Pancreas (tissue), 10 donors: ENCODE measurements at regions not wholly inside any gene's neighbourhood (a gene's known extent, or its start where the extent isn't known, plus 50 kb on each side); places are given as distances from the start of the nearest gene placed in this dataset.

Experiments used
- ATAC-seq, 4 donors: fragments of 200-7000 bp; cut with Tn5 transposase; one replicate each; pipeline versions ENCODE4 v1.8.0 to v1.9.1; 2020; ENCODE audit warnings: mild to moderate bottlenecking in 4 of 4, moderate library complexity in 4 of 4
- DNase-seq, 6 donors: peaks; one replicate each; pipeline ENCODE4 v3.0.0-alpha.2; 2020
- FAIRE-seq: peaks from 2 replicates; lab custom pipeline; 2012; peaks lifted over from hg19 to GRCh38; lab: Jason Lieb, UNC
- H3K27ac ChIP-seq, 4 donors: fragments of 200-600 bp; sonication (generic); 1 replicate in 3 of 4; 2 replicates in 1 of 4; pipeline versions ENCODE4 v1.5.0 to v1.8.0; 2020
- H3K27me3 ChIP-seq, 4 donors: fragments of 200-600 bp; one replicate each; pipeline ENCODE4 v1.8.0; 2021
- H3K36me3 ChIP-seq, 3 donors: fragments of 200-600 bp; sonication (generic) in 1 of 3; one replicate each; pipeline versions ENCODE4 v1.5.0 to v1.8.0; 2020 to 2021
- H3K4me1 ChIP-seq, 3 donors: fragments of 200-600 bp; one replicate each; pipeline ENCODE4 v1.8.0; 2021
- H3K4me3 ChIP-seq, 4 donors: fragments of 200-600 bp; sonication (generic) in 2 of 4; one replicate each; pipeline versions ENCODE4 v1.5.0 to v1.8.0; 2020 to 2021
- H3K9me3 ChIP-seq, 4 donors: fragments of 200-600 bp; one replicate each; pipeline ENCODE4 v1.8.0; 2021
- WGBS, 2 donors: extraction: QIAGEN DNeasy Blood & Tissue Kit; methylation state at CpG; one replicate each; pipeline ENCODE4 v1.1.7; 2013; 5-methylcytosine and 5-hydroxymethylcytosine counted together
- intact Hi-C, 3 donors: fragments of 100-400 bp; cut with DNase I; formaldehyde crosslinking; loops; one replicate each; pipeline versions ENCODE4 v1.11.1 to v1.14.2; 2022
- TF ChIP-seq, protein P1 (sequence below), 4 donors: fragments of 200-600 bp; sonication (generic) in 3 of 4; IDR thresholded peaks; one replicate each; pipeline versions ENCODE4 v1.5.0 to v1.8.0; 2021; ENCODE audit warnings: antibody characterized with exemption in 4 of 4
- donor health status: healthy with polysubstance abuse.
- donor health status: DM: no; HTN: no; CAD: no; lungs with moderate emphysema.
- donor health status: DM: no; HTN: no; CAD: no.
- donor health status: control.
- donor health status: control.
- donor health status: Bipolar disorder and iron deficiency.
- donor health status: DM: yes; HTN: yes; CAD: no.
- donor health status: DM: no; HTN: no; CAD: no.
- donor health status: DM: no; HTN: no; CAD: no.
- donor health status: DM: yes; HTN: yes; CAD: no.

DNA sequence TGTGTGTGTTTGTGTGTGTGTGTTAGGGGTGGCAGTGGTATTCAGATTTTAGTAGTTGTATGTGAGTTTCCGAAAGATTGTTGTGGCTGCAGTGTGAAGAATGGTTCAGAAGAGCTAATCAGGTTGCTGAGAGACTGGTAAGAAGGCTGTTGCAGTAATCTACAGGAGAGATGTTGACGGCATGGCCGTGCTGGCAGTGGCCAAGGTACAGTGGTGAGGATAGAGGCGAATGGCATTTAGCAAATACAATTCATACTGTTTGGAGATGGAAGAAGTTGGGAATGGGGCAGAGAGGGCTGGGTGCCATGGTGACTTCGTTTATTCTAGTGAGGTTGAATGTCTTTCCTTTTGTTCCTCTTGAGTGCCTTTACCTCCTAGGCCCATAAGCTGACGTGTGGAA is 77.5 kb upstream of the SPATA31D4 start:
- H3K36me3 ChIP-seq = no peaks in the 10 kb centered on the region
- DNase-seq = no peak
- no peak for ATAC-seq
- H3K4me3 ChIP-seq = no peak overlapping the region
- 67 to 79% methylated on average over 6 of the region's 6 CpGs for WGBS, 2 donors
- TF ChIP-seq, protein P1, sequence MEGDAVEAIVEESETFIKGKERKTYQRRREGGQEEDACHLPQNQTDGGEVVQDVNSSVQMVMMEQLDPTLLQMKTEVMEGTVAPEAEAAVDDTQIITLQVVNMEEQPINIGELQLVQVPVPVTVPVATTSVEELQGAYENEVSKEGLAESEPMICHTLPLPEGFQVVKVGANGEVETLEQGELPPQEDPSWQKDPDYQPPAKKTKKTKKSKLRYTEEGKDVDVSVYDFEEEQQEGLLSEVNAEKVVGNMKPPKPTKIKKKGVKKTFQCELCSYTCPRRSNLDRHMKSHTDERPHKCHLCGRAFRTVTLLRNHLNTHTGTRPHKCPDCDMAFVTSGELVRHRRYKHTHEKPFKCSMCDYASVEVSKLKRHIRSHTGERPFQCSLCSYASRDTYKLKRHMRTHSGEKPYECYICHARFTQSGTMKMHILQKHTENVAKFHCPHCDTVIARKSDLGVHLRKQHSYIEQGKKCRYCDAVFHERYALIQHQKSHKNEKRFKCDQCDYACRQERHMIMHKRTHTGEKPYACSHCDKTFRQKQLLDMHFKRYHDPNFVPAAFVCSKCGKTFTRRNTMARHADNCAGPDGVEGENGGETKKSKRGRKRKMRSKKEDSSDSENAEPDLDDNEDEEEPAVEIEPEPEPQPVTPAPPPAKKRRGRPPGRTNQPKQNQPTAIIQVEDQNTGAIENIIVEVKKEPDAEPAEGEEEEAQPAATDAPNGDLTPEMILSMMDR (IDR thresholded peaks at IDR 0.05) = no peak
- no peaks in the 10 kb centered on the region for H3K4me1 ChIP-seq
- no peak for FAIRE-seq
- H3K27ac ChIP-seq = no peak overlapping the region
- H3K27me3 ChIP-seq = no peaks in the 10 kb centered on the region
- H3K9me3 ChIP-seq = no peaks in the 10 kb centered on the region
- intact Hi-C loops = no loop called here

DNA sequence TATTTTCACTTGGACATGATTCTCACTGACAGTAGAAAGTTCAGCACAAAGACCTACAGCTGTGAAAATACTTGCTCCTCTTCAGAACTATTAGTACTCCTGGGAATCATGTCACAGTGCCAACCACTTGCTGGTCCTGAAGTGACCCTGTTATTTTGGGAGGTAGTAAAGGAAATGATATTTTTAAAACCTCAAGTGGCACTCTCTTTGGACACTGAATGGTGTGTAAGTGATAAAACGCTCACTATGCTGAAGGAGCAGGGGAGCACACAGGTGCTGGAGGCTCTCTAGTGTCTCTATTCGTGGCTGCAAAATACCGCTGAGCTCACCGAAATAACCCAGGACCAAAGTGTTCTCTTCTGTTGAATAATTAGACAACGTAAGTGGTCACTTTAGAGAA is 76.9 kb upstream of the SPATA31D4 start:
- Histone ChIP-seq H3K27me3 (no peaks in the 10 kb centered on the region), H3K4me3 (no peak overlapping the region), H3K9me3 (no peaks in the 10 kb centered on the region), H3K4me1 (no peaks in the 10 kb centered on the region), H3K27ac (no peak overlapping the region), H3K36me3 (no peaks in the 10 kb centered on the region)
- intact Hi-C loops = no loop called here
- FAIRE-seq = no peak
- DNase-seq = no peak
- ATAC-seq = no peak
- 76 to 83% methylated on average over 5 of the region's 5 CpGs for WGBS, 2 donors
- TF ChIP-seq, protein P1 (IDR thresholded peaks at IDR 0.05) = no peak

DNA sequence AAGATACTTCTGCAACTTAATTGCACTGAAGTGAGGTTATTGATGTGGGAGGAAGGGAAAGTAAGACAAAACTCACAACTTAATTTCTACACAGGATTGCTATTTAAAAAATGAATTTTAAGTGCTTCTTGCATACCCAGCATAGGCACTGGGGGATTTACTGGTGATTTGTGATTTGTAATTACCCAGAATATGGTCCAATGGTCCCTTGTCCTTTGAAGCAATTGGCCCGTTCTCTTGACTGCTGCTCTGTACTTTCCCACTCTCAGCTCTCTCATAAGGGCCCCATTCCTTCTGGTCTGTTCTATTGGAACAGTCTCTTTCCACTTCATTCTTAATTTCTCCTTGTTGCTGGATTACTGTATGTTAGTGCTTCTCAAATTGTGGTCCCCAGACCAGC is 75.4 kb upstream of the SPATA31D4 start:
- intact Hi-C loops = no loop called here
- H3K9me3 ChIP-seq = no peaks in the 10 kb centered on the region
- H3K4me3 ChIP-seq = no peak overlapping the region
- FAIRE-seq (no peak), ATAC-seq (no peak), DNase-seq (no peak)
- H3K36me3 ChIP-seq = no peaks in the 10 kb centered on the region
- TF ChIP-seq, protein P1 (IDR thresholded peaks at IDR 0.05) = no peak
- no peaks in the 10 kb centered on the region for H3K4me1 ChIP-seq
- WGBS, 2 donors = 98 to 100% methylated on average over 1 of the region's 1 CpG
- H3K27ac ChIP-seq = no peak overlapping the region
- H3K27me3 ChIP-seq = no peaks in the 10 kb centered on the region

DNA sequence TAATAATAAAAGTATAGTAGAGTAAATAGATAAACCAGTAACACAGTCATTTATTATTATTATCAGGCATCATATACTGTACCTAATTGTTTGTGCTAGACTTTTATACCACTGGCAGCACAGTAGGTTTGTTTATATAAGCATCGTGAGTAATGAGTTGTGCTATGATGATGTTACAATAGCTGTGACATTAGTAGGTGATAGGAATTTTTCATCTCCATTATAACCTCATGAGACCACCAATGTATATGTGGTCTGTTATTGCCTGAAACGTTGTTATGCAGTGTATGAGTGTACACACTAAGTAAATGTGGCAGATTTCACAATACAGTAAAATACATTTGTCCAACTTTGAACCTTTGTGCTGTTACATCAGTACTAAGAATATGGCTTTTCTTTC is 72.7 kb upstream of the SPATA31D4 start:
- intact Hi-C loops = no loop called here
- DNase-seq = no peak
- no peak overlapping the region for H3K27ac ChIP-seq
- ATAC-seq = no peak
- H3K36me3 ChIP-seq = no peaks in the 10 kb centered on the region
- H3K9me3 ChIP-seq = no peaks in the 10 kb centered on the region
- WGBS, 2 donors = 42 to 45% methylated on average over 2 of the region's 2 CpGs
- FAIRE-seq = no peak
- TF ChIP-seq, protein P1 (IDR thresholded peaks at IDR 0.05) = no peak
- no peak overlapping the region for H3K4me3 ChIP-seq
- no peaks in the 10 kb centered on the region for H3K4me1 ChIP-seq
- H3K27me3 ChIP-seq = no peaks in the 10 kb centered on the region

GRCh38 chr9:81858657-81859430 is 69.4 kb upstream of the SPATA31D4 start:
- Histone ChIP-seq H3K4me3 (no peak overlapping the region), H3K9me3 (no peaks in the 10 kb centered on the region), H3K27ac (no peak overlapping the region), H3K36me3 (no peaks in the 10 kb centered on the region), H3K4me1 (no peaks in the 10 kb centered on the region), H3K27me3 (no peaks in the 10 kb centered on the region)
- intact Hi-C loops = no loop called here
- WGBS, 2 donors = 62 to 63% methylated on average over 6 of the region's 6 CpGs
- ATAC-seq (no peak), DNase-seq (no peak), FAIRE-seq (no peak)
- TF ChIP-seq, protein P1 (IDR thresholded peaks at IDR 0.05) = no peak
